ENCODE measurements at regions not wholly inside any gene's neighbourhood (a gene's known extent, or its start where the extent isn't known, plus 50 kb on each side); places are given as distances from the start of the nearest gene placed in this dataset.

- H3K9ac ChIP-seq (ENCODE audit: low read depth in 1 of 2, low read length in 2 of 2), result no peak overlapping the region
- no peak for TF ChIP-seq REST (IDR thresholded peaks at IDR 0.05)
- DNase-seq (ENCODE audit: low spot score), result no peak
Measured at GRCh38 chr7:85565276-85565675, 378.4 kb upstream of the SEMA3D start.

GRCh38 chr7:85564861-85565260 is 378.0 kb upstream of the SEMA3D start:
- TF ChIP-seq RXRA (IDR thresholded peaks at IDR 0.05), result no peak
- no peak for TF ChIP-seq HNF4G (IDR thresholded peaks at IDR 0.05)
- no peak for TF ChIP-seq REST (IDR thresholded peaks at IDR 0.05)
- TF ChIP-seq CTCF (IDR thresholded peaks at IDR 0.05; ENCODE audit: low read depth, low read length, missing input control), result no peak
- TF ChIP-seq ZBTB33 (IDR thresholded peaks at IDR 0.05), result no peak
- TF ChIP-seq RAD21 (IDR thresholded peaks at IDR 0.05), result no peak
- no peak for TF ChIP-seq JUND (IDR thresholded peaks at IDR 0.05)
- TF ChIP-seq EGR1 (IDR thresholded peaks at IDR 0.05; ENCODE audit: low read depth in 2 of 2), result no peak
- no peak for TF ChIP-seq GABPA (IDR thresholded peaks at IDR 0.05 in 1 of 2, conservative IDR thresholded peaks at IDR 0.05 in 1 of 2)
- no peak for TF ChIP-seq YY1 (IDR thresholded peaks at IDR 0.05)
- TF ChIP-seq FOXA1 (IDR thresholded peaks at IDR 0.05), result no peak
- TF ChIP-seq ATF3 (IDR thresholded peaks at IDR 0.05), result no peak
- TF ChIP-seq TAF1 (conservative IDR thresholded peaks at IDR 0.05), result no peak
- TF ChIP-seq MAX (IDR thresholded peaks at IDR 0.05), result no peak
- no peak for TF ChIP-seq FOXA2 (IDR thresholded peaks at IDR 0.05)
- no peak for TF ChIP-seq NR2F2 (IDR thresholded peaks at IDR 0.05)
- no peak for TF ChIP-seq HNF4A (conservative IDR thresholded peaks at IDR 0.05)
- no peak for TF ChIP-seq SP1 (IDR thresholded peaks at IDR 0.05)
- no peaks in the 10 kb centered on the region for H3K9me3 ChIP-seq (ENCODE audit: control insufficient read depth in 4 of 4, low read length in 3 of 4)
- no peak for DNase-seq (ENCODE audit: low spot score)
- no peaks in the 10 kb centered on the region for H3K4me1 ChIP-seq (ENCODE audit: control insufficient read depth in 4 of 4, insufficient read depth in 4 of 4, low read length in 3 of 4)
- 61% methylated on average over 3 of the region's 3 CpGs for WGBS
- peaks cover 0 to 2% (median 0%) of the 10 kb centered on the region in 4 donors for H3K27me3 ChIP-seq (ENCODE audit: control insufficient read depth in 4 of 4, insufficient read depth in 4 of 4, low read length in 3 of 4)
- no peak overlapping the region for H3K27ac ChIP-seq (ENCODE audit: low read depth in 1 of 2, low read length in 2 of 2)
- H3K9ac ChIP-seq (ENCODE audit: low read depth in 1 of 2, low read length in 2 of 2), result no peak overlapping the region
- no peaks in the 10 kb centered on the region for H3K36me3 ChIP-seq (ENCODE audit: control insufficient read depth in 4 of 4, insufficient read depth in 3 of 4, low read depth in 1 of 4, low read length in 3 of 4)
- H3K4me3 ChIP-seq (ENCODE audit: low read depth in 1 of 3, low read length in 3 of 3), result no peak overlapping the region

More at GRCh38 chr7:85565276-85565675, 378.4 kb upstream of the SEMA3D start:
- Histone ChIP-seq H3K36me3 (ENCODE audit: control insufficient read depth in 4 of 4, insufficient read depth in 3 of 4, low read depth in 1 of 4, low read length in 3 of 4) (no peaks in the 10 kb centered on the region), H3K4me1 (ENCODE audit: control insufficient read depth in 4 of 4, insufficient read depth in 4 of 4, low read length in 3 of 4) (no peaks in the 10 kb centered on the region), H3K27me3 (ENCODE audit: control insufficient read depth in 4 of 4, insufficient read depth in 4 of 4, low read length in 3 of 4) (peaks cover 0 to 2% (median 0%) of the 10 kb centered on the region in 4 donors), H3K4me3 (ENCODE audit: low read depth in 1 of 3, low read length in 3 of 3) (no peak overlapping the region), H3K9me3 (ENCODE audit: control insufficient read depth in 4 of 4, low read length in 3 of 4) (no peaks in the 10 kb centered on the region), H3K27ac (ENCODE audit: low read depth in 1 of 2, low read length in 2 of 2) (no peak overlapping the region)

All from liver (tissue), 8 donors.